Thyroid gland (tissue), 4 donors: ENCODE measurements at regions not wholly inside any gene's neighbourhood (a gene's known extent, or its start where the extent isn't known, plus 50 kb on each side); places are given as distances from the start of the nearest gene placed in this dataset.

Source experiments
- CTCF ChIP-seq, 6 experiments: fragments of 200-600 bp in 3 of 6; fragments of 450-650 bp in 3 of 6; sonication (generic) in 3 of 6; IDR thresholded peaks; one replicate each; pipeline ENCODE4 v1.5.1; 2016 to 2019; ENCODE audit warnings: antibody characterized with exemption in 6 of 6, mild to moderate bottlenecking in 2 of 6, inconsistent platforms in 1 of 6, moderate library complexity in 1 of 6
- POLR2A ChIP-seq, 2 donors: fragments of 450-650 bp; IDR thresholded peaks; one replicate each; pipeline ENCODE4 v1.6.1; 2017; ENCODE audit warnings: antibody characterized with exemption in 2 of 2, mild to moderate bottlenecking in 2 of 2, moderate library complexity in 1 of 2

- TF ChIP-seq POLR2A (IDR thresholded peaks at IDR 0.05) (no peak), CTCF (IDR thresholded peaks at IDR 0.05) (no peak)
Observed at GRCh38 chr4:81903212-81903611, 431.5 kb upstream of the RASGEF1B start.
